ENCODE measurements at regions not wholly inside any gene's neighbourhood (a gene's known extent, or its start where the extent isn't known, plus 50 kb on each side); places are given as distances from the start of the nearest gene placed in this dataset.

- DNase-seq (ENCODE audit: low read depth), result no peak
These were observed 343.3 kb upstream of the AKR1E2 start for GRCh38 chr10:4482659-4483058.

DNA sequence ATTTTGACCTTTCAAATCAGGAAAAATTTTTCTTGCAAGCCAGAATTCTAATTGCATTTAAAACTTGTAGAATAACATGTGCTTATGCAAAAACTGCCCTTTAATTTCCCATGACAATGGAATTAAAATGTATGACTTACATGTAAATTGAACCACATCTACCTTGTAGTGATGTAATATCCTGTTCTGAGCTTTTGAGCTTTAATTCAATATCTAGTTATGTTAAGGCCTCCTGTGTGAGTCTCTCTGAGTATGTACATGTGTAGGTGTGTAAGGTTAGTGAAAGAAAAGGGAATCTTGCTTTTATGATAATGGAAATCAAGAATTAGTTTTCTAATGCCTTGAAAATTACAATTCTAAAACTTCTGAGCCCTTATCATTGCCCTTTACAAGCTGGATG is 344.8 kb upstream of the AKR1E2 start:
- DNase-seq (ENCODE audit: low read depth), result no peak

GRCh38 chr10:4479342-4479741 is 346.7 kb upstream of the AKR1E2 start:
- no peak for DNase-seq (ENCODE audit: low read depth)

- no peak for DNase-seq (ENCODE audit: low read depth)
These were observed 348.3 kb upstream of the AKR1E2 start for GRCh38 chr10:4477664-4478063.

DNA sequence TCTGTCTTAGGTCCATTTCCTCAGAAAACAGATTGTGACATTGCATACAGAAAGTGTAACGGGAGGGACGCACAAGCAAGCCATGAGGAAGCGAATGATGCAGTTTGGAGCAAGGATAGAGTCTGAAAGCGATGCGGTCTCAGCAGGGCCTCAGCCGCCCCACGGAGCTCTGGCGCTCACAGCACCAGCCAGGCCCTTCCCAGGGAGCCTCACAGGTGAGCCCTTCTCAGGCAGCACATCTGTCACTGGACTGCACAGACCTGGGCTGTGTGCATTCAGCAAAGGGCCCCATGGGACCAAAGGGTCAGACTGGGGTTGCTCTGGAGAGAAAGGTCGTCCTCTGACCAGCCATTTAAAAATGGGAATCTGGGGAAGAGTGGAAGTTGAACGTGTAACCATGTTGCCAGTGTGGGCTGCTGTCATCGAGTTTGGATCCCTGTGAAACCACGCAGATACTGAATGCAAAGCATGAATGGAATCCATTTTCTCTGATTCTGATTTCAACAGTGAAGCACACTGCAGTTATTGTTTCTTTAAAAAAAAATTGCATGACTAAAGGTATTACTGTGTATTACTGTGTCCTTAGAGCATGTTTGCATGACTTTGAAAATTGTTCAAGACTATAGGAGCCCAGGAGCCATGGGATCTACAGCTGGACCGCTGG is 350.0 kb upstream of the AKR1E2 start:
- DNase-seq (ENCODE audit: low read depth), result no peak

DNA sequence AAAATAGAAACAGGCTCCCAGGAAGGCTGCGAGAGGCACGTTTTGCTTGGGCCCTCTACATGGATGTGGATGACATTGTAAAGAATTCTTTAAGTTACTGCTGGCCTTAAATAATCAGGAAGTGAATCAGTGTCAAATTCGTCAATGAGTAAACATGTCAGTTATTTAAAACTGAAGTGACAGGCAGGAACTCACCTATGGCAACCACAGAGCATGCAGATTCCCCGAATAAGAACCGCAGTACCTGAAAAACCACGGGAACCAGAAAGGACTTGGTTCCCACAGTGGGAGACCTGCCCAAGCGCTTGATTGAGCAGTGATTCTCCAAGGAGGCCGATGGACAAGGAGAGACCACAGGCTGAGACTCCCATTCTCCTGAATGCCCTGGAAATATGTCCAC is 351.2 kb upstream of the AKR1E2 start:
- DNase-seq (ENCODE audit: low read depth), result no peak

GRCh38 chr10:4473977-4474376 is 352.0 kb upstream of the AKR1E2 start:
- DNase-seq (ENCODE audit: low read depth), result no peak

DNA sequence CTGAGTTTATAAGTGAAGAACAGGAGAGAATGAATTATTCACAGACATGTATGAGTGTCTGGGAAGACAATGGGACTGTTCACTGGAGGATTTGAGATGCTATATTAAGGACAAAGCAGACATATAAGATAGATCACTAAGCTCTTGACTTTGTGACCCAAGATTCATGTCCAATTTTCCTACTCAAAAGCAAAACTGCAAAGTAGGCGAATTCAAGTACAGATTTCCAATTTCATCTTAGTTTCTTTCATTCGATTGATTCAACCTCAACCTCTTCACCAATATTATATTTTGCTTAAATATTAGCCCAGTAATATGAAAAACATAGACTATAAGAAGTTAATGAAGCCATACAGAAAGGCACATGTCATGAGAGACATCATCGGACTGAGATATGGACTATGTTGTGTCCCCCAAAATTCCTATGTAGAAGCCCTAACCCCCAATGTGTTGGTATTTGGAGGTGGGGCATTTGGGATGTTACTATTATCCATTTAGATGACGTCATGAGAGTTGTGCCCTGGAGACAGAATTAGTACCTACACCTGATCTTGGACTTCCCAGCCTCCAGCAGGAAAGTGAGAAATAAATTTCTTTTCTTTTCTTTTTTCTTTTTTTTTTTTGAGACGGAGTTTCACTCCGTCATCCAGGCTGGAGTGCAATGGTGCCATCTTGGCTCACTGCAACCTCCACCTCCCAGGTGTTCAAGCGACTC is 353.7 kb upstream of the AKR1E2 start:
- no peak for DNase-seq (ENCODE audit: low read depth)

DNA sequence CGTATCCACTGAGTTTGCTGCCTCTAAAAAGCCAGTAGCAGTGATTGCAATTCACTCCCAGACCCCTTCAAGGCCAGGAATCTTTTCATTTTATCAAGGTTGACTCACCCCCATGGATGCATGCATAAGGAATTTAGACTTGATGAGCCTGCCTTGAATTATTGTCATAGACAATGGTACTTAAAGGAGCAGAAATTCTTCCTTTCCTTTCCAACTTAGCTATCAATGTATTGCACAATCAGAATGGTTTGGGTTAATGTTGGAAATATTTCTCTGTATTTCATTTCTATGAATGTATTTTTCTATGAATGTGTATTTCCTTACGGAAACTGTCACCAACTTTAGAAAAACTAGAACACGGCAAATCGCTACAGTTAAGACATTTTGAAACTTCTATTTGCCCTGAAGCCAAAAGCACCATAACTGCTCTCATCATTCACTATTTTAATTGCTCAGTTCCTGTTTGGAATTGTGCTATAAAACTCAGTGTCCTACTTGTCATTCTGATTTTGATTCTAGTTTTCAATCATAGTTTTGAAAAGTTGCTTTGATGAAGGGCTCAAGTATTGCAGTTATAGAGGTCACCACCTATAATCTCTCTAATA is 355.7 kb upstream of the AKR1E2 start:
- no peak for DNase-seq (ENCODE audit: low read depth)

DNA sequence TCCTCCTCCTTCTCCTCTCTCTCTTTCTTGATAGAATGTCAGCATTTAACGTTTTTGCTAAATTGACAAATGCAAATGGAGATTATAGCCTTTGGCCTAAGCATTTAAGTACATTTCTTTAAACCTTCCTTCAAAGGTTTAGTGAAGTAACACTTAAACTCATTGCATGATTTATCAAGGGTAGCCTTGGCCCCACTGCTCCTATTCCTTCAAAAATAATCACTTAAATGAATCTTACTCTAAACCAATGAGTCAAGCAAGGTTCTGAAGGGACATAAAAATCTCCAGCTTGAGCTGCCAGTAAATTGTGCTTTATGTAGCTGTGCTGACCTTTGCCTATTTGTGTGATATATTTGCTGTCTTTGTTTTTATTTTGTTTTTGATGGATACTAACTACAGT is 358.5 kb upstream of the AKR1E2 start:
- DNase-seq (ENCODE audit: low read depth), result no peak

DNA sequence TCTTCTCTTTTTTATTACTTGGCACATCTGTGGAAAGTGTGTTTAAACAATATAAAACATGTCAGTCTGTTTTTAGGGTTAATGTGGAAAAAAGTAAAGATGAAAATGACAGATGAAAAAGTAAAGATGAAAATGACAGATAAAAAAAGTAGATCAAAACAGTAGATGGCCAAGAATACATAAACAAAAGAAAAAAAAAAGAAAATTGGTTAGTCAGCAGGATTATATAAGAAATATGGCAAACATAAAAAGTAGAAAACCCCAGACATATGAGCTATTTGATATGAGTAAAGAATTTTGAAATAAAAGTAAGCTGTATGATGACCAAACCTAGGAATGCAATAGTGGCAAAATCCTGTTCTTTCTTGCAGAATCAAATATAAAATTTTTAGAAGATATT is 365.7 kb upstream of the AKR1E2 start:
- no peak for DNase-seq (ENCODE audit: low read depth)

GRCh38 chr10:4459531-4459930 is 366.5 kb upstream of the AKR1E2 start:
- DNase-seq (ENCODE audit: low read depth), result no peak

- DNase-seq (ENCODE audit: low read depth), result no peak
These were observed 368.4 kb upstream of the AKR1E2 start for GRCh38 chr10:4457597-4457996.

DNA sequence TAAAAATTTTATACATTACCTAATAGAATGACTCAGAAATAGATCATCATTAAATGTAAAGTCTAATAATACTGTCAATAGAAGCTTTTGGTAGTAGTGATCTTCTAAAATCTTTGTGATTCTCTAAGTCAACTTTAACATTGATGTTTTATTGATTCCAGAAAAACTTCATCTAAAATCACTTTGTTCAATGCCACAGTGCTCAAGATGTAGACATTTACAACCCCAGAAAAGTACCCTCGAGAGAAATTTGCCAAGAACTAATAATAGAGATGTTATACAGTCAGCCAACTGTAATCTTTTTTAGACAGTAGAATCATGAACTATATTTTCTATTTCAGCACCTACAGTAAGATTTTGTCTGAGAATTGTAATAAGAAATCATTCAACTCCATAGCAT is 369.2 kb upstream of the AKR1E2 start:
- DNase-seq (ENCODE audit: low read depth), result no peak

GRCh38 chr10:4456279-4456678 is 369.7 kb upstream of the AKR1E2 start:
- no peak for DNase-seq (ENCODE audit: low read depth)

DNA sequence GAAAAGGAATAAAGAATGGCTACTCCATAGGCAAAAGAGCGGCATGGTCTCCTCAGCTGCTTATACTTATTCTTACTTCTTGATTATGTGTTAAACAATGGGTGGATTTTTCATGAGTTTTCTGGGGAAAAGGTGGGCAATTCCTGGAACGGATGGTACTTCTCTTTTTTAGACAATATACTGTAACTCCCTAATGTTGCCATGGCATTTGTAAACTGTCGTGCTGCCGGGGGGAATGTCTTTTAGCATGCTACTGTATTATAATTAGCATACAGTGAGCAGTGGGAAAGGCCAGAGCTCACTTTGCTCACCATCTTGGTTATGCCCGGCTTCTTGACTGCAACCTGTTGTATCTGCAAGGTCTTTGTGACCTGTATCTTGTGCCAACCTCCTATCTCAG is 372.1 kb upstream of the AKR1E2 start:
- DNase-seq (ENCODE audit: low read depth), result no peak

GRCh38 chr10:4453276-4453675 is 372.7 kb upstream of the AKR1E2 start:
- DNase-seq (ENCODE audit: low read depth), result no peak

- DNase-seq (ENCODE audit: low read depth), result no peak
These were observed 374.8 kb upstream of the AKR1E2 start for GRCh38 chr10:4450981-4451908.

GRCh38 chr10:4450169-4450568 is 375.8 kb upstream of the AKR1E2 start:
- DNase-seq (ENCODE audit: low read depth), result no peak

- DNase-seq (ENCODE audit: low read depth), result no peak
These were observed 378.0 kb upstream of the AKR1E2 start for GRCh38 chr10:4448030-4448429.

DNA sequence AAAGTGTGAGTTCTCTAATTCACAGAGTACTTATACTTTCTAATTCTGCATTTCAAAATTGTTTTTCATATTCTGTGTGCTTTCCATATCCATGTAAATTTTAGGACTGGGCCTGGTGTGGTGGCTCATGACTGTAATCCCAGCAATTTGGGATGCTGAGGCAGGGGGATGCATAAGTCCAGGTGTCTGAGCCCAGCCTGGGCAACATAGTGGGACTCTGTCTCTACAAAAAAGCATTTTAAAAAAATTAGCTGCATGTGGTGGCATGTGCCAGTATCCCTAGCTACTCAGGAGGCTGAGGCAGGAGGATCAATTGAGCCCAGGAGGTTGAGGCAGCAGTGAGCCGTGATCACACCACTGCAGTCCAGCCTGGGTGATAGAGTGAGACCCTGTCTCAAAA is 382.6 kb upstream of the AKR1E2 start:
- no peak for DNase-seq (ENCODE audit: low read depth)

DNA sequence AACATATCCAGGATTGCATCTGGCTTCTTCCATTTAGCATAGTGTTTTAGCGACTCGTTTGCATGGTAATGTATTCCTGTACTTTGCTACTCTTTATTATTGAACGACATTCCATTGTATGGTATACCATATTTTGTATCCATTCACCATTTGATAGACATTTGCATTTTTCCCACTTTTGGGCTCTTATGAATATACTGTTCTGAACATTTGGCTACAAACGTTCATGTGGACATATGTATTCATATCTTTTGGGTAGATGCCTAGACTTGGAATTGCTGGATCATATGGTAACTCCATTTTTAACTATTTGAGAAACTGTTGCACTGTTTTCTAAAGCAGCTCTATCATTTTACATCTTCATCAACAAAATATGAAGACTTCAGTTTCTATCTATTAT is 383.7 kb upstream of the AKR1E2 start:
- no peak for DNase-seq (ENCODE audit: low read depth)

- no peak for DNase-seq (ENCODE audit: low read depth)
These were observed 385.7 kb upstream of the AKR1E2 start for GRCh38 chr10:4440260-4440659.

All from stimulated activated CD4-positive, alpha-beta T cell treated with anti-CD3 and anti-CD28 coated beads, Interleukin-2, amount 100 ng/mL, for 4 hours (primary cell).